Cardiac fibroblast (primary cell): ENCODE measurements at regions not wholly inside any gene's neighbourhood (a gene's known extent, or its start where the extent isn't known, plus 50 kb on each side); places are given as distances from the start of the nearest gene placed in this dataset.

Source experiments
- DNase-seq, 2 donors: peaks; one replicate each; pipeline versions ENCODE4 v3.0.0 to v3.0.0-alpha.2; 2010; ENCODE audit warnings: low read depth in 2 of 2
- H3K4me3 ChIP-seq, 2 donors: replicated peaks in 1 of 2; 1 replicate in 1 of 2; 2 replicates in 1 of 2; pipeline ENCODE4 v1.5.1; 2011; ENCODE audit warnings: low read depth in 2 of 2, low read length in 2 of 2, mild to moderate bottlenecking in 2 of 2, moderate library complexity in 1 of 2
- CTCF ChIP-seq: IDR thresholded peaks from one replicate; pipeline ENCODE4 v1.5.1; 2011; ENCODE audit warnings: low read depth, mild to moderate bottlenecking, low read length, inconsistent platforms

GRCh38 chr18:44552706-44553105 is 128.0 kb upstream of the SETBP1 start:
- TF ChIP-seq CTCF: no peak
- DNase-seq: no peak
- no peak overlapping the region for H3K4me3 ChIP-seq

- DNase-seq: no peak
- TF ChIP-seq CTCF: no peak
These were observed 124.4 kb upstream of the SETBP1 start for GRCh38 chr18:44556296-44556695.

GRCh38 chr18:44557616-44558151 is 123.0 kb upstream of the SETBP1 start:
- DNase-seq: no peak
- H3K4me3 ChIP-seq: no peak overlapping the region
- no peak for TF ChIP-seq CTCF

More at GRCh38 chr18:44556296-44556695, 124.4 kb upstream of the SETBP1 start:
- H3K4me3 ChIP-seq: no peak overlapping the region

- H3K4me3 ChIP-seq: no peak overlapping the region
- no peak for TF ChIP-seq CTCF
These were observed 121.9 kb upstream of the SETBP1 start for GRCh38 chr18:44558767-44559166.

GRCh38 chr18:44562986-44563385 is 117.7 kb upstream of the SETBP1 start:
- no peak for TF ChIP-seq CTCF
- no peak overlapping the region for H3K4me3 ChIP-seq
- no peak for DNase-seq

More at GRCh38 chr18:44558767-44559166, 121.9 kb upstream of the SETBP1 start:
- no peak for DNase-seq

- DNase-seq: peak; percentile 68
- no peak for TF ChIP-seq CTCF
These were observed 115.8 kb upstream of the SETBP1 start for GRCh38 chr18:44564922-44565321.

GRCh38 chr18:44568342-44568741 is 112.3 kb upstream of the SETBP1 start:
- DNase-seq: no peak
- H3K4me3 ChIP-seq: no peak overlapping the region
- TF ChIP-seq CTCF: no peak

More at GRCh38 chr18:44564922-44565321, 115.8 kb upstream of the SETBP1 start:
- no peak overlapping the region for H3K4me3 ChIP-seq
